ENCODE measurements at regions not wholly inside any gene's neighbourhood (a gene's known extent, or its start where the extent isn't known, plus 50 kb on each side); places are given as distances from the start of the nearest gene placed in this dataset.
"Not testable (repeated sequence)": the region's sequence is repeated elsewhere in the genome, so short reads cannot be mapped to it uniquely, and the experiment has no call there.

DNA sequence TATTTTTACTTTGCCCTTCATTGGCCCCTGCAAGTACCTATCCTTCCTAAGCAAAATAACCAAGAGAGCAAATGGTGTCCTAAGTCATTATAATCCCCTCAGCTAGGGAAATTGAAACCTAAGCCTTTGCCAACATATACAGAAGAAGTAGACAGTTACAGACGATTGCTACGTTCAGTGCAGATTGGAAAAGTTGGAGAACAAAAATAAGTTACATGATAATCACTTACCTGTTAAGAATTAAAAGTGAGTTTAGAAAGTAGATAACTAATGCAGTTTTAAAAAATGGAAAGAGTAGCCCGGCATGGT is 244.8 kb downstream of the MPDZ start:
- Histone ChIP-seq H3K36me3 (ENCODE audit: control insufficient read depth in 2 of 2, insufficient read depth in 1 of 2, low read length in 2 of 2) (no peaks in the 10 kb centered on the region), H3K27ac (ENCODE audit: extremely low read depth, low read depth, low read length) (no peak overlapping the region), H3K4me1 (ENCODE audit: control insufficient read depth, insufficient read depth, low read length) (no peaks in the 10 kb centered on the region), H3K9me3 (ENCODE audit: control insufficient read depth, insufficient read depth, low read depth, low read length) (no peaks in the 10 kb centered on the region), H3K4me3 (ENCODE audit: low read depth, low read length) (no peak overlapping the region)
- POLR2A ChIA-PET: no interaction called here
- CTCF ChIA-PET: interaction anchor here (0.5 to 6.9 kb wide), 47 partner anchors 8 to 1821 kb away, joined by 3 to 84 read pairs (median 4); partner anchors contain the start of gene LURAP1L
- TF ChIP-seq ZNF239 (tag by site-specific recombination; IDR thresholded peaks at IDR 0.05) (no peak), GLI4 (tag by site-specific recombination; IDR thresholded peaks at IDR 0.05) (no peak), SP3 (tag by site-specific recombination; IDR thresholded peaks at IDR 0.05) (no peak), ZNF544 (tag by site-specific recombination; IDR thresholded peaks at IDR 0.05) (no peak), ZBTB7A (tag by site-specific recombination; IDR thresholded peaks at IDR 0.05; ENCODE audit: low read depth) (no peak), ZNF621 (tag by site-specific recombination; IDR thresholded peaks at IDR 0.05) (no peak), ZNF792 (tag by site-specific recombination; IDR thresholded peaks at IDR 0.05) (no peak), ZNF175 (tag by site-specific recombination; IDR thresholded peaks at IDR 0.05) (no peak), ZSCAN16 (tag by site-specific recombination; IDR thresholded peaks at IDR 0.05) (no peak), YY2 (tag by site-specific recombination; IDR thresholded peaks at IDR 0.05) (no peak)
- TF ChIP-seq, protein P1, sequence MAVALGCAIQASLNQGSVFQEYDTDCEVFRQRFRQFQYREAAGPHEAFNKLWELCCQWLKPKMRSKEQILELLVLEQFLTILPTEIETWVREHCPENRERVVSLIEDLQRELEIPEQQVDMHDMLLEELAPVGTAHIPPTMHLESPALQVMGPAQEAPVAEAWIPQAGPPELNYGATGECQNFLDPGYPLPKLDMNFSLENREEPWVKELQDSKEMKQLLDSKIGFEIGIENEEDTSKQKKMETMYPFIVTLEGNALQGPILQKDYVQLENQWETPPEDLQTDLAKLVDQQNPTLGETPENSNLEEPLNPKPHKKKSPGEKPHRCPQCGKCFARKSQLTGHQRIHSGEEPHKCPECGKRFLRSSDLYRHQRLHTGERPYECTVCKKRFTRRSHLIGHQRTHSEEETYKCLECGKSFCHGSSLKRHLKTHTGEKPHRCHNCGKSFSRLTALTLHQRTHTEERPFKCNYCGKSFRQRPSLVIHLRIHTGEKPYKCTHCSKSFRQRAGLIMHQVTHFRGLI (tag by site-specific recombination; IDR thresholded peaks at IDR 0.05): no peak
- TF ChIP-seq, protein P2, sequence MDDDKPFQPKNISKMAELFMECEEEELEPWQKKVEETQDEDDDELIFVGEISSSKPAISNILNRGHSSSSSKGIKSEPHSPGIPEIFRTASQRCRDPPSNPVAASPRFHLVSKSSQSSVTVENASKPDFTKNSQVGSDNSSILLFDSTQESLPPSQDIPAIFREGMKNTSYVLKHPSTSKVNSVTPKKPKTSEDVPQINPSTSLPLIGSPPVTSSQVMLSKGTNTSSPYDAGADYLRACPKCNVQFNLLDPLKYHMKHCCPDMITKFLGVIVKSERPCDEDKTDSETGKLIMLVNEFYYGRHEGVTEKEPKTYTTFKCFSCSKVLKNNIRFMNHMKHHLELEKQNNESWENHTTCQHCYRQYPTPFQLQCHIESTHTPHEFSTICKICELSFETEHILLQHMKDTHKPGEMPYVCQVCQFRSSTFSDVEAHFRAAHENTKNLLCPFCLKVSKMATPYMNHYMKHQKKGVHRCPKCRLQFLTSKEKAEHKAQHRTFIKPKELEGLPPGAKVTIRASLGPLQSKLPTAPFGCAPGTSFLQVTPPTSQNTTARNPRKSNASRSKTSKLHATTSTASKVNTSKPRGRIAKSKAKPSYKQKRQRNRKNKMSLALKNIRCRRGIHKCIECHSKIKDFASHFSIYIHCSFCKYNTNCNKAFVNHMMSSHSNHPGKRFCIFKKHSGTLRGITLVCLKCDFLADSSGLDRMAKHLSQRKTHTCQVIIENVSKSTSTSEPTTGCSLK (tag by site-specific recombination; IDR thresholded peaks at IDR 0.05): no peak

DNA sequence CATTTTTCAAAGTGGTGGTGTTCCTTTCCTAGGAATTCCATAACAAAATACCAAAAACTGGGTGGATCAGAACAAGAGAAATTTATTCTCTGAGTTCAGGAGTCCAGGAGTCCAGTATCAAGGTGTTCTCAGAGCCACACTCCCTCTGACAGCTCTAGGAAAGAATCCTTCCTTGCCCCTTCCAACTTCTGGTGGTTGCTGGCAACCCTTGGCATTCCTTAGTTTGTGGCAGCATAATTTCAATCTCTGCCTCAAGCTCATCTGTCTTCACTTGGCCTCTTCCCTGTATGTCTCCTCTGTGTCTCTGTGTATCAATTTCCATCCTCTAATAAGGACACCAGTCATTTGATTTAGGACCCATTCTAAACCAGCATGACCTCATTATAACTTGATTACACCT is 243.7 kb downstream of the MPDZ start:
- H3K4me1 ChIP-seq (ENCODE audit: control insufficient read depth, insufficient read depth, low read length): no peaks in the 10 kb centered on the region
- H3K4me3 ChIP-seq (ENCODE audit: low read depth, low read length): no peak overlapping the region
- ChIA-PET CTCF (interaction anchor here (0.6 to 6.9 kb wide), 4 partner anchors 25 to 965 kb away, joined by 3 to 84 read pairs (median 4); no protein-coding TSS in a partner anchor), POLR2A (no interaction called here)
- no peaks in the 10 kb centered on the region for H3K36me3 ChIP-seq (ENCODE audit: control insufficient read depth in 2 of 2, insufficient read depth in 1 of 2, low read length in 2 of 2)
- no peak overlapping the region for H3K27ac ChIP-seq (ENCODE audit: extremely low read depth, low read depth, low read length)
- H3K9me3 ChIP-seq (ENCODE audit: control insufficient read depth, insufficient read depth, low read depth, low read length): no peaks in the 10 kb centered on the region
- no peak for TF ChIP-seq SETDB1 (IDR thresholded peaks at IDR 0.05; ENCODE audit: insufficient read length, low read length)
- TF ChIP-seq YY1 (tag by site-specific recombination; IDR thresholded peaks at IDR 0.05): no peak
- TF ChIP-seq ZNF362 (tag by site-specific recombination; IDR thresholded peaks at IDR 0.05): no peak
- no peak for TF ChIP-seq ZFP3 (tag by site-specific recombination; IDR thresholded peaks at IDR 0.05; ENCODE audit: low read depth)
- no peak for TF ChIP-seq ZNF48 (tag by site-specific recombination; IDR thresholded peaks at IDR 0.05)
- TF ChIP-seq ZBTB7A (tag by site-specific recombination; IDR thresholded peaks at IDR 0.05; ENCODE audit: low read depth): no peak
- TF ChIP-seq BCL11B (tag by site-specific recombination; IDR thresholded peaks at IDR 0.05; ENCODE audit: low read depth): no peak
- no peak for TF ChIP-seq ZNF214 (tag by site-specific recombination; IDR thresholded peaks at IDR 0.05; ENCODE audit: borderline replicate concordance)
- TF ChIP-seq ZNF670 (tag by site-specific recombination; IDR thresholded peaks at IDR 0.05; ENCODE audit: low read depth): no peak
- TF ChIP-seq SP3 (tag by site-specific recombination; IDR thresholded peaks at IDR 0.05): no peak

- H3K9me3 ChIP-seq (ENCODE audit: control insufficient read depth, insufficient read depth, low read depth, low read length); POLR2A ChIA-PET; H3K36me3 ChIP-seq (ENCODE audit: control insufficient read depth in 2 of 2, insufficient read depth in 1 of 2, low read length in 2 of 2); H3K4me1 ChIP-seq (ENCODE audit: control insufficient read depth, insufficient read depth, low read length); H3K27ac ChIP-seq (ENCODE audit: extremely low read depth, low read depth, low read length); H3K4me3 ChIP-seq (ENCODE audit: low read depth, low read length): not testable (repeated sequence)
- CTCF ChIA-PET: interaction anchor here (6.9 kb wide), 1 partner anchor 52 kb away, joined by 84 read pairs; no protein-coding TSS in a partner anchor
Measured at GRCh38 chr9:13037808-13038207, 241.7 kb downstream of the MPDZ start.
